ENCODE measurements at regions not wholly inside any gene's neighbourhood (a gene's known extent, or its start where the extent isn't known, plus 50 kb on each side); places are given as distances from the start of the nearest gene placed in this dataset.

DNA sequence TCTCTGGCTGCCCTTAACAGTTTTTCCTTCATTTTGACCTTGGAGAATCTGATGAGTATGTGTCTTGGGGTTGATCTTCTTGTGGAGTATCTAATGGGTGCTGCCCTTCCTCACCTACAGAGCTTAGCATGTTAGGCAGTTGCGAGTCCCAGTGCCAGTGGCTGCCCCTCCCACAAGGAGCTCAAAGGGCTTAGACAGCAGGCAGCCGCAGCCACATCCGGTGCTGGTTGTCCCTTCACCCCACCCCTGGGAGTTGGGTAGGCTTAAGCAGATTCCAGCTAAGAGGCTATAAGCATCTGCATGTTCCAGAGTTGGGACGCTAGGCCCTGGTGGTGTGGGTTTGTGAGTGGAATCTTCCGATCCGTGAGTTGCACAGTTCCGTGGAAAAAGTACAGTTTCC, 322.1 kb upstream of the ARX start:
- Histone ChIP-seq H3K4me3 (ENCODE audit: low read length in 3 of 3) (no peak overlapping the region), H3K9ac (ENCODE audit: low read depth in 1 of 3, low read length in 3 of 3) (no peak overlapping the region), H3K27ac (ENCODE audit: low read depth, low read length) (no peak overlapping the region), H3K36me3 (ENCODE audit: control insufficient read depth in 3 of 3, insufficient read depth in 3 of 3, low read length in 3 of 3) (no peaks in the 10 kb centered on the region), H3K4me1 (ENCODE audit: control insufficient read depth in 3 of 3, insufficient read depth in 3 of 3, low read length in 3 of 3) (no peaks in the 10 kb centered on the region), H3K9me3 (ENCODE audit: control insufficient read depth in 3 of 3, low read length in 3 of 3) (peaks cover 0 to 3% (median 0%) of the 10 kb centered on the region in 3 donors), H3K27me3 (ENCODE audit: control insufficient read depth in 3 of 3, insufficient read depth in 3 of 3, low read length in 3 of 3) (no peaks in the 10 kb centered on the region)

DNA sequence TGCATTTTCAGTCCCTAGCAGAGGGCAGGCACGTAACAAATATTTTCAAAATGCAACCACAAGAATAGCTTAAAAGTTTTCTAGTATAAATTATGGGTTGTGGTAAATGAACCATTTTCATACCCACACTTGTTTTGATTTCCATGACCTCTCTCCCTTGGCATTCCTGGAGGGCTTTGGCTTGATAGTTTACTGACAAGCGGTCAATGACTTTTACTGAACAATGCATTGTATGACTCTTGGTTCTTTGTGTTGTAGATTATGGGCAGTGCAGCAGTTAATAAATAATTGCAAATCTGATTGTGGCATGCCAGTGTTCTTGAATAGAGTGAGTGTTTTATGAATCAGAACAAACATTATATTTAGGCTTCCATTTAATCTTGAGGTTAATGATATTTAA, 285.2 kb upstream of the ARX start:
- H3K27me3 ChIP-seq (ENCODE audit: control insufficient read depth in 3 of 3, insufficient read depth in 3 of 3, low read length in 3 of 3): no peaks in the 10 kb centered on the region
- H3K27ac ChIP-seq (ENCODE audit: low read depth, low read length): no peak overlapping the region
- no peak overlapping the region for H3K4me3 ChIP-seq (ENCODE audit: low read length in 3 of 3)
- H3K9ac ChIP-seq (ENCODE audit: low read depth in 1 of 3, low read length in 3 of 3): no peak overlapping the region
- no peaks in the 10 kb centered on the region for H3K36me3 ChIP-seq (ENCODE audit: control insufficient read depth in 3 of 3, insufficient read depth in 3 of 3, low read length in 3 of 3)
- no peaks in the 10 kb centered on the region for H3K9me3 ChIP-seq (ENCODE audit: control insufficient read depth in 3 of 3, low read length in 3 of 3)
- no peaks in the 10 kb centered on the region for H3K4me1 ChIP-seq (ENCODE audit: control insufficient read depth in 3 of 3, insufficient read depth in 3 of 3, low read length in 3 of 3)

- Histone ChIP-seq H3K9me3 (ENCODE audit: control insufficient read depth in 3 of 3, low read length in 3 of 3) (no peaks in the 10 kb centered on the region), H3K9ac (ENCODE audit: low read depth in 1 of 3, low read length in 3 of 3) (no peak overlapping the region), H3K4me1 (ENCODE audit: control insufficient read depth in 3 of 3, insufficient read depth in 3 of 3, low read length in 3 of 3) (no peaks in the 10 kb centered on the region), H3K27ac (ENCODE audit: low read depth, low read length) (no peak overlapping the region), H3K4me3 (ENCODE audit: low read length in 3 of 3) (no peak overlapping the region), H3K27me3 (ENCODE audit: control insufficient read depth in 3 of 3, insufficient read depth in 3 of 3, low read length in 3 of 3) (no peaks in the 10 kb centered on the region), H3K36me3 (ENCODE audit: control insufficient read depth in 3 of 3, insufficient read depth in 3 of 3, low read length in 3 of 3) (no peaks in the 10 kb centered on the region)
Observed at GRCh38 chrX:25296850-25297249, 281.1 kb upstream of the ARX start.

DNA sequence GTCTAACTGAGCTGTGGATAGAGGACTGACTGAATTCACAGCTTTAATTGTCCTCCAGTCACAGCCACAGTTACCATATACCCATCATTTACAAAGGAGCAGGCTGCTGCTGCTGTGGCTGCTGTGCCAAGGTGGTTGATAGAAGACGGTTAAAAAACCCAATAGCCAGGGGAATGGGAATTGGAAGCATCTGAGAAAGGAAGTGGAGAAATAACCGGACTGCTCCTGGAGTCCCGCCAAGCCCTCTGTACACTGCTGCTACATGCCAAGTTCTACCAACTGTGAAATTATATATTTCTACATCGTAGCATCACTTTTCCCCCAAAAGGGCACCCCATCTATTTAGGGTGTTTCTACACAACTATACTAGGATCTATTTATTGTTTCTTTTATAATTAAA, 279.7 kb upstream of the ARX start:
- H3K36me3 ChIP-seq (ENCODE audit: control insufficient read depth in 3 of 3, insufficient read depth in 3 of 3, low read length in 3 of 3): no peaks in the 10 kb centered on the region
- no peaks in the 10 kb centered on the region for H3K9me3 ChIP-seq (ENCODE audit: control insufficient read depth in 3 of 3, low read length in 3 of 3)
- H3K27ac ChIP-seq (ENCODE audit: low read depth, low read length): no peak overlapping the region
- H3K27me3 ChIP-seq (ENCODE audit: control insufficient read depth in 3 of 3, insufficient read depth in 3 of 3, low read length in 3 of 3): no peaks in the 10 kb centered on the region
- H3K9ac ChIP-seq (ENCODE audit: low read depth in 1 of 3, low read length in 3 of 3): no peak overlapping the region
- H3K4me1 ChIP-seq (ENCODE audit: control insufficient read depth in 3 of 3, insufficient read depth in 3 of 3, low read length in 3 of 3): no peaks in the 10 kb centered on the region
- H3K4me3 ChIP-seq (ENCODE audit: low read length in 3 of 3): no peak overlapping the region

- Histone ChIP-seq H3K27ac (ENCODE audit: low read depth, low read length) (no peak overlapping the region), H3K9me3 (ENCODE audit: control insufficient read depth in 3 of 3, low read length in 3 of 3) (no peaks in the 10 kb centered on the region), H3K4me1 (ENCODE audit: control insufficient read depth in 3 of 3, insufficient read depth in 3 of 3, low read length in 3 of 3) (no peaks in the 10 kb centered on the region), H3K36me3 (ENCODE audit: control insufficient read depth in 3 of 3, insufficient read depth in 3 of 3, low read length in 3 of 3) (no peaks in the 10 kb centered on the region), H3K9ac (ENCODE audit: low read depth in 1 of 3, low read length in 3 of 3) (no peak overlapping the region), H3K27me3 (ENCODE audit: control insufficient read depth in 3 of 3, insufficient read depth in 3 of 3, low read length in 3 of 3) (no peaks in the 10 kb centered on the region), H3K4me3 (ENCODE audit: low read length in 3 of 3) (no peak overlapping the region)
Observed at GRCh38 chrX:25290132-25290531, 274.4 kb upstream of the ARX start.

DNA sequence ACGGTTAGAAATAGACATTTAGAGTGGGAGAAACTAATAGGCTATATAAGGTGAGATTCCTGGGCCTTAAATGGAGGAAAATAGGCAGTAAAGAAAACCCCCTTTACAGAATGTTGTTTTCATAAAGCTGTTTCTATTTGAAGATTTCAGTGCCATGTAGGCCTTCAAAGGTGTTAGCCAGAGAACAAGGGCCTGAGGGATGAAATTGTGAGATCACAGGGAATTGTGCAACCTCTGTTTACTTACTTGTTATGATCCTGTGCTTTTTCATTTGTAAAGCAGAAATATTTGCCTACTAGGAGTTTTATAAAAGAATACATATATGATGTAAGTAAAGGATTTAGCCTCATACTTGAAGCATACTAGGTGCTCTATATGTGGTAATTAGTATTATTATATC, 272.9 kb upstream of the ARX start:
- H3K4me1 ChIP-seq (ENCODE audit: control insufficient read depth in 3 of 3, insufficient read depth in 3 of 3, low read length in 3 of 3): no peaks in the 10 kb centered on the region
- H3K27me3 ChIP-seq (ENCODE audit: control insufficient read depth in 3 of 3, insufficient read depth in 3 of 3, low read length in 3 of 3): no peaks in the 10 kb centered on the region
- H3K27ac ChIP-seq (ENCODE audit: low read depth, low read length): no peak overlapping the region
- no peak overlapping the region for H3K9ac ChIP-seq (ENCODE audit: low read depth in 1 of 3, low read length in 3 of 3)
- H3K4me3 ChIP-seq (ENCODE audit: low read length in 3 of 3): no peak overlapping the region
- H3K36me3 ChIP-seq (ENCODE audit: control insufficient read depth in 3 of 3, insufficient read depth in 3 of 3, low read length in 3 of 3): no peaks in the 10 kb centered on the region
- H3K9me3 ChIP-seq (ENCODE audit: control insufficient read depth in 3 of 3, low read length in 3 of 3): no peaks in the 10 kb centered on the region

DNA sequence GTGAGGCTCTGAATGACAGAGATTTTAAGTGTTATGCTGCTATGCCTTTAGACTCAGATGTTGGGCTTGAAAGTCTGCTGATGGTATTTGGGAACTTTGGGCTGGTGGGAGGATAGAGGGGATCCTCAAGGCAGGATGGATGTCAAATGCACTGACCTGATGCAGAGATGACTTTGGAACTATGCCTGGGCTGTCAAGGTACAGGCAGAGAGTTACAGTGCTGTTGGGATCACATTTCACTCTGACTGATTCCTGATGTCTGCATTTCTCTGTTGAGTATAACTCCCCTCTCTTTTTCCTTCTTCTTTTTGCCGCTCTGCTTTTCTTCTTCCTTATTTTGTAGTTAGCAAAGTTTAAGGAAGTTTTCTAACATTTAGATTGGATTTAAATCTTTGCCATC, 271.8 kb upstream of the ARX start:
- H3K27ac ChIP-seq (ENCODE audit: low read depth, low read length): no peak overlapping the region
- H3K4me3 ChIP-seq (ENCODE audit: low read length in 3 of 3): no peak overlapping the region
- H3K36me3 ChIP-seq (ENCODE audit: control insufficient read depth in 3 of 3, insufficient read depth in 3 of 3, low read length in 3 of 3): no peaks in the 10 kb centered on the region
- no peaks in the 10 kb centered on the region for H3K9me3 ChIP-seq (ENCODE audit: control insufficient read depth in 3 of 3, low read length in 3 of 3)
- no peaks in the 10 kb centered on the region for H3K4me1 ChIP-seq (ENCODE audit: control insufficient read depth in 3 of 3, insufficient read depth in 3 of 3, low read length in 3 of 3)
- H3K9ac ChIP-seq (ENCODE audit: low read depth in 1 of 3, low read length in 3 of 3): no peak overlapping the region
- H3K27me3 ChIP-seq (ENCODE audit: control insufficient read depth in 3 of 3, insufficient read depth in 3 of 3, low read length in 3 of 3): no peaks in the 10 kb centered on the region

GRCh38 chrX:25285598-25285997, 269.8 kb upstream of the ARX start:
- Histone ChIP-seq H3K4me1 (ENCODE audit: control insufficient read depth in 3 of 3, insufficient read depth in 3 of 3, low read length in 3 of 3) (no peaks in the 10 kb centered on the region), H3K4me3 (ENCODE audit: low read length in 3 of 3) (no peak overlapping the region), H3K27me3 (ENCODE audit: control insufficient read depth in 3 of 3, insufficient read depth in 3 of 3, low read length in 3 of 3) (no peaks in the 10 kb centered on the region)

DNA sequence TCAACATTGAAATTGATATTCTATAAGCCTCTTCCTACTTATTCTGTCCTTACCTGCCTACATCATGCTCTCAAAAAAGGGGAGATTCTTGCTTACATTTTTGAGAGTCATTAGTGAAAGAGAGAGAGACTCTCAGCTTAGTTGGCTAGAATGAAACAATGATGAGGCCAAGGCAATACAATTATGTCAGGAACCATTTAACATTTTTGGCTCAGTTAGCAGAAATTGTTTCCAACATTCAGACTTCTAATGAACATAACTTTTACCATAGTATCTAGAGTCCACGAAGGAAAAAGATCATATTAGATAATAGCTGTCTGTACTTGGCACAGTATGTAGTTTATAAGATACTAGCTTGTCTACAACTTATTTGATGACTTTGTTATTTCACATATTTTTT, 263.7 kb upstream of the ARX start:
- no peak overlapping the region for H3K9ac ChIP-seq (ENCODE audit: low read depth in 1 of 3, low read length in 3 of 3)
- H3K9me3 ChIP-seq (ENCODE audit: control insufficient read depth in 3 of 3, low read length in 3 of 3): no peaks in the 10 kb centered on the region

More at GRCh38 chrX:25285598-25285997, 269.8 kb upstream of the ARX start:
- Histone ChIP-seq H3K9me3 (ENCODE audit: control insufficient read depth in 3 of 3, low read length in 3 of 3) (no peaks in the 10 kb centered on the region), H3K9ac (ENCODE audit: low read depth in 1 of 3, low read length in 3 of 3) (no peak overlapping the region), H3K27ac (ENCODE audit: low read depth, low read length) (no peak overlapping the region), H3K36me3 (ENCODE audit: control insufficient read depth in 3 of 3, insufficient read depth in 3 of 3, low read length in 3 of 3) (no peaks in the 10 kb centered on the region)

DNA sequence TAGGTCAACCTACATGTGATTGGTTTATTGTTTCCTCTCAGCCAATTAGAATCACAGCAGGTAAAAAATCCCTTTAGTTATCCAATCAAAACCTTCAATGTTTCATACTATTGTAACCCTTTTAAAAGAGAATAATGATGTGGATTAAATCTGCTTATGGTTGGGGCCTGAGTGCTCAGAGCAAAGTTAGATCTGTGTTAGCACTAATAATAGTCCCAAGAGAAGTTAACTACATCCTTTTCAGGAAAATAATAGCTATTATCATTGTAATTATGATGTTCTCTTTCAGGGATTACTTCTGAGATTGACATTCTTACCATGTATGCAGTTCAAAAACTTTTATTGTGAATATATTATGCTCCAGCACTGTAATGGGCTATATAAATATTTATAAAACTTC, 262.6 kb upstream of the ARX start:
- Histone ChIP-seq H3K36me3 (ENCODE audit: control insufficient read depth in 3 of 3, insufficient read depth in 3 of 3, low read length in 3 of 3) (no peaks in the 10 kb centered on the region), H3K9me3 (ENCODE audit: control insufficient read depth in 3 of 3, low read length in 3 of 3) (no peaks in the 10 kb centered on the region), H3K4me3 (ENCODE audit: low read length in 3 of 3) (no peak overlapping the region), H3K9ac (ENCODE audit: low read depth in 1 of 3, low read length in 3 of 3) (no peak overlapping the region), H3K27ac (ENCODE audit: low read depth, low read length) (no peak overlapping the region), H3K4me1 (ENCODE audit: control insufficient read depth in 3 of 3, insufficient read depth in 3 of 3, low read length in 3 of 3) (no peaks in the 10 kb centered on the region), H3K27me3 (ENCODE audit: control insufficient read depth in 3 of 3, insufficient read depth in 3 of 3, low read length in 3 of 3) (no peaks in the 10 kb centered on the region)

More for the DNA sequence above, 263.7 kb upstream of the ARX start:
- Histone ChIP-seq H3K36me3 (ENCODE audit: control insufficient read depth in 3 of 3, insufficient read depth in 3 of 3, low read length in 3 of 3) (no peaks in the 10 kb centered on the region), H3K27ac (ENCODE audit: low read depth, low read length) (no peak overlapping the region), H3K27me3 (ENCODE audit: control insufficient read depth in 3 of 3, insufficient read depth in 3 of 3, low read length in 3 of 3) (no peaks in the 10 kb centered on the region), H3K4me3 (ENCODE audit: low read length in 3 of 3) (no peak overlapping the region), H3K4me1 (ENCODE audit: control insufficient read depth in 3 of 3, insufficient read depth in 3 of 3, low read length in 3 of 3) (no peaks in the 10 kb centered on the region)

- Histone ChIP-seq H3K9ac (ENCODE audit: low read depth in 1 of 3, low read length in 3 of 3) (no peak overlapping the region), H3K36me3 (ENCODE audit: control insufficient read depth in 3 of 3, insufficient read depth in 3 of 3, low read length in 3 of 3) (no peaks in the 10 kb centered on the region), H3K9me3 (ENCODE audit: control insufficient read depth in 3 of 3, low read length in 3 of 3) (no peaks in the 10 kb centered on the region), H3K4me1 (ENCODE audit: control insufficient read depth in 3 of 3, insufficient read depth in 3 of 3, low read length in 3 of 3) (no peaks in the 10 kb centered on the region), H3K27ac (ENCODE audit: low read depth, low read length) (no peak overlapping the region), H3K4me3 (ENCODE audit: low read length in 3 of 3) (no peak overlapping the region), H3K27me3 (ENCODE audit: control insufficient read depth in 3 of 3, insufficient read depth in 3 of 3, low read length in 3 of 3) (no peaks in the 10 kb centered on the region)
Observed at GRCh38 chrX:25277574-25277973, 261.8 kb upstream of the ARX start.

Data from skeletal muscle tissue (tissue), 3 donors.